Anterior cingulate cortex (tissue), 58 donors: ENCODE measurements at regions not wholly inside any gene's neighbourhood (a gene's known extent, or its start where the extent isn't known, plus 50 kb on each side); places are given as distances from the start of the nearest gene placed in this dataset.

Source experiments
- DNase-seq, 58 donors: peaks; one replicate each; lab custom pipeline; 2025; lab: John Stamatoyannopoulos, UW

DNA sequence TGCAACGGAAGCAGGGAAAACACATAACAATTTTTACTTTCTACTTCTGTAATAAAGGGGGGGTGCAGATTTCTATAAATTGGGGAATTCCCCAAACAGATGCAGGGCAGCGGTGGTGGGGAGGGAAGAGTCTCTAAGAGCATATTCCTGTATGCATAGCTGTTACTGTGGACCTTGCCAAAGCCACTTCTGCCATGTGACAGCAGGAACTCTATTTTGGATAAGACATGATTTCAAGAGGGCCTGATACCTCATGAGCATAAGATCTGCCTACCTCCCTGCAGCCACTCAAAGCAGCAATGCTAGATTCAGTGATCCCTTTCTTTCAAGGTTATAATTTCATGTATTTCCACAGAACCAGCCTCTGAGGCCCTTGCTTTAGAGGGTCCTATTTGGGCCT, 86.2 kb upstream of the CNKSR3 start:
- no peak for DNase-seq

DNA sequence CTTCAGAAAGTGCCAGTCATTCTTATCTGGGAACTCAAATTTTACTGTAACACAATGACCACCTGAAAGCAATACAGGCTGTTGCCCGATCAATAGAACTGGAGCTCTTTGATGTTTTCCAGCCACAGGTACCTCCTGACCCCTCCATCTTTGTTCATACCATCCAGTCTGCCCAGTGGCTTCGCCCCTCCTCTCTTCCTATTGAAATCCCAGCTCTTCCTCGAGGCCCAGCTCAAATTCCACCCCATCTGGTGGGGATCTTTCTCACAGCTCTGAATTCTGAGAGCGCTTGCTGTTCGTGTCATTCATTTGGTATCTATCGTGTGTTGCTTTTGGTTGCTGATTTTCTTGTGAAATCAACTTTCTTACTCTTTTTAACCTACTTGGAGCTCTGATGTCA, 87.9 kb upstream of the CNKSR3 start:
- no peak for DNase-seq

DNA sequence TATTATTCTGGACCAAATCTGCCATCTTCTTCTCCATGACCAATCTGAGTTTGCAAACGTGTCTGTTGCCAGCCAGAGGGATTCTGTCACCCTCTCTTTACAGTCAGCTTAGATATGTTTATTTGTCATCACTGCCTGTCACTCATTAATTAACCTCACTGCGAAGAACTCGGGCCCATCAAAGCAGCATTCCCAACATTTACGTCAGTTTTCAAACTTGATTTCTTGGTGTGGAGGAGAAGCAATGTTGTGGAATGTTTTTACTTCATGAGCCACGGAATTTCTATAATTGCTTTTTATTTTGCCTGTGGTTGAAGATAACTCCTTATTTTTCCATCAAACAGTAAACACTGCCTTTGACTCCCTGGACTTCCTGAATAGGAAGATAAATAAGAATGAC, 91.8 kb upstream of the CNKSR3 start:
- no peak for DNase-seq

DNA sequence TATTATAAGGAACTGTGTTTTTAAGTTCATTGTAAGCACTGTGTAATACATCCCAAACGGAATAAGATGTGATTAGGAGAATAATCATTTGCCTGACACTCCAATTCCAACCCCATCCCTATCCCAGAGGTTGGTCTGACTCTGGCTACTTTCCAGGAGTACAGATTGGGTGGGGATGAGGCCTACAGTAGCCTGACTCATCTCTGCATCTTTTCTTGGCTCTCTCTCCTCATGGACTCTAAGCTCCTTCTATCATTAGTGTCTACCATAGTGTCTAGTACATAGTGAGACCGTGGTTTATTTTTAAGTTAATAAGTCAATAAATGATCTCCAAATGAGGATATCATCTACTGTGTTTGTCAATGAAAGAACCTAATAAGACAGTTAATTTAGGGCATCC, 92.2 kb upstream of the CNKSR3 start:
- DNase-seq, result no peak

DNA sequence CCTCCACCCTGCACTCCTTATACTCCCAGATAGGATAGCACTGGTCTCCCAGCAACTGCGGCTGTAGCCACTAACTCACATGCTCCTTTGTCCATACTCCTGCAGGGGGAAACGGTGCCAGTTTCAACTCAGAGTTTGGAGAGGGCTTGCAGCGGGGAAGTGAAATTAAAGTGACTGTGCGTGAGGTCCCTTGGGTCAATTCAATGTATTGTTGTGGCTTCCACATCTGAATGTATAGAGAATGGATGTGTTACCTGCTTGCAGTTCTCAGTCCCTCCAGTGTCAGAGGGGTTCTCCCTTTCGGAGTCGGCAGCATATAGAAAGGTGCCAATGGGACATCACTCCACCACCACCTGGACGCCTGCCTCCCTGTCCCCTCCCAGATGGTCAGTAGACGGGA, 93.6 kb upstream of the CNKSR3 start:
- no peak for DNase-seq

DNA sequence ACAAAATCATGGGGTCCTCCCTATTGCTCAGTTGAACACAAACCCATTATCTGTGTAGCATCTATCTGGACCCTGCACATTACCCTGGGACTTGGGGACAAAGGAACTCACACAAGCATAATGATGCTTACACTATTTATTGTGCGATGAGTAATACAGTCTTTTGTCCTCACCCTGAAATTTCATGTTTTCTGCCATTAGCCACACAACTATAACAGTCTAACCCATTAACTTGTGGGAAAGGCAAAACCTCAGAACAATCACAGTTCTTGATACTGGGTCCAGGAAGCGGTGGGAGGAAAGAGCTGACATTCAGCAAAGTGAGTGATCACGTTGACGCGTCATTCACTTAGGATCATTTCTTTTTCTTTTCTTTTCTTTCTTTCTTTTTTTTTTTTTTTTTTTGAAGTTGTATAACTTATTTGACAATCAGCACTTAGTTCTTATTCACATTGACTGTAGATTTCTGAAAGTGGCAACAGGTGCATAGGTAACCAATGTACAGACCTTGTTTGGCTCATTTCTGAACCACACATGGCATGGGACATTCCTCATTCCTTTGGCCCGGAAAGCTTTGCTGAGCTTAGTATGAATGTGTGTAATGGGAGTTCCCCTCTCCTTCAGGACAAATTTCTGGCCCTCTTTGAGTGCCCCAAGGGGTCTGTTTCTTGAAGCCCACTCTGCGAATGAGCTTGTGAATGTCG, 94.8 kb upstream of the CNKSR3 start:
- no peak for DNase-seq

DNA sequence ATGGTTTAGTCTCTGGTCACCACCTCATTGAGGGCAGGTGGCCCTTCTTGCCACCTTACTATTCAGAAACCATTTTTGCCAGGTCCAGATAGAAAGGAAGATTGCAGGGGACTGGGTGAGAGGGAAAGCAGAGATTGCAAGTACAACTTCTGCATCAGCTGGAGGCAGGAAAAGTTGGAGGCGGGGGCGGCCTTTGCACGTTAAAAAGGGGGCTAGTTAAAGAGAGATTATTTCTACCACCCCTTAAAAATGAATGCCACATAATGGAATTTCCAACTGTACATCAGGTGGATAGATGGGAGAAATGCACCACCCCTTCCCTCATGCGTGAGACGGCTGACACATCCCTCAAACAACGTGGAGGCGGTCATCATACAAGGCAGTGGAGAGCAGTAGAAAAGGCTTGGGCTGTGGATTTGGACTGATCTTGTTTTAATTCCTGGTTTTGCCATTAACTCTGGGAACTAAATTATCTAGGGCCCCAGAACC, 95.4 kb upstream of the CNKSR3 start:
- no peak for DNase-seq

DNA sequence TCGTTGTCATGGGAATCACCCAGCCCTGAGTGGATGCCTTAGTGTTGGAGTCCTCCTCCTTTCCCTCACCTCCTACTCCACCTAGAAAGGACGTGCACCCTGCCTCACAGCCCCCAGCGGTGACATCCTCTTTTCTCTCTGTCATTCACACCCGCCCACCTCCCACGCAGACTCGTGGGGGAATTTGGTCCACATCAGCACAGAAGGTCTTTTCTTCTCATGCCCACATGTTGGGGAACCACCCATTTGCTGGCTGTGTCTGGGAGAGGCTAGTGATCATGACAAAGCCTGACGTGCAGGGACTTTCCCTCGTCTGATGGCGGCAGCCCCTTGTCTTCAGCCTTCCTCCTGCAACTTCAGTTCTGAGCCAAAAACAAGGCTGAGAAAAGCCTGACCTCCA, 96.0 kb upstream of the CNKSR3 start:
- no peak for DNase-seq

DNA sequence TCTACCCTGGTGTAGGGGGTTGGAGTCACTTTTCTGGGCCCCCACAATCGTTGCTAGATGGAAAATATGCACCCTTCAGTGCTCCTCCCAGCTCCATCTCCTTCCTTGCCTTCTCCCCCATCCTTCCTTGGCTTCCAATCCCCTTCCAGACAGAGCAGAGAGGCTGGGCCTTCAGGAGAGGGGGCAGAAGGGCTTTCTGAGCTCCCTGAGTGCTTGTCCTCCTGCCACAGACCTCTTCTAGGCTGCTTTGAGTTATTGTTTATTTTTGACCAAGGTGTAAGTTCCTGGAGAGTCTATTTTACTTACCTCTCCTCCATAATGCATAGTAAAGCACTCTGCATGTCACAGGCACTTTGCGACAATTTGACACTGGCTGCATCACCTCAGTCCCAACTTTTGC, 96.4 kb upstream of the CNKSR3 start:
- DNase-seq, result no peak

DNA sequence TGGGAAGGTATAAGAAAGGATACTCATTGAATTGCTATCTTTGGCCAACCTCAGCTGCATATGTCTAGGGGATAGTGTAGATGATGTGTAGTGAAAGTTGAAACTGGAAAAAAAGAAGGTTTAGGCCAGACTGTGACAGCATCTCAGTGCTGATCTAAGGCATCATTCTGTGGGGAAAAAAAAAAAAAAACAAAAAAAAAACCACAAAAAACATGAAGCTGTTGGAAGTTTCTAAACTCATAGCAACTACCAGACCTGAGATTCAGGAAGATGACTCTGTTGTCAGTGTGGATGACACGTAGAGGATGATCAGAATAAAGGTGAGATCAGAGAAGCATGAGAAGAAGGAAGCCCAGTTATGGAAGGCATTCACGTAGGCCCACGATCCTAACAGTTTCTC, 100.8 kb upstream of the CNKSR3 start:
- DNase-seq, result no peak

DNA sequence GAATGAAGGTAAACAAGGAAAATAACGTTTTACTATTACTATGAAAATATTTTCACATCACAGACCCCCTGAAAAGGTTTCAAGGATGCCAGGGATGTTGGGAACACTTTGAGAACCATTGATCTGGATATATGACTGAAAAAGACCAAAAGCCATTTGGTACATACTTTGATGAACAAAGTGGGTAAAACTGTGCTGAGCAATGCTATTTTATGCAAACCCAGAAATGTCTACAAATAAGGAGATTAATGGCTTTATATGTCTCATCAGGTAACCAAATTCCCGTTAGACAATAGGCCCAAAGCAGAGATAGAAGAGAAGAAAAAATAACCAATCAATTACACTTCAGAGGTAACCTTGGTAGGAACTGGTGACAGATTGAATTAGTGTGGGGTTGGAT, 101.4 kb upstream of the CNKSR3 start:
- no peak for DNase-seq

DNA sequence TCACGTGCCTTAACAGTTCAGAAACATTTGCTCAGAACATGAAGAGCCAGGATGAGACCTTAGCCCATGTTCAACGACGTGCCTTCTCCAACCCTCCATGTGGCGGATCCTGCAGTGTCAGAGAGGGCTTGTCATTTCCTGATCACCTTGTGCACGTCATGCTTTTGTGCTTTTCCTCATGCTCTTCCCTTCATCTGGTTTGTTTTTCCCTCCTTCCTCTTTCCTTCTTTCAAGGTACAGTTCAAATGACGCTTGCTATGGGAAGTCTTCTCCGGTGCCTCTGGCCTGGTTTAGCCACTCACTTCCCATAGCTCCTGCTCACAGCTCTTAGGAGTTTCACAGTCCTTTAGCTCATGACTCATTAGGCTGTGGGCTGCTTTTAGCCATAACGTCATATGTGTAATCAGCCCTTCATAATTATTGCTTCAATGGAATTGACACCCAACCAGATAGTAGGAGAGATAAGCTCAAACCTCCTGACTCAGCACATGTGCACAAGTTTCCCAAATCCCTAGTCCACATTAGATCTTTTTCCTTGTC, 102.7 kb upstream of the CNKSR3 start:
- DNase-seq, result no peak

DNA sequence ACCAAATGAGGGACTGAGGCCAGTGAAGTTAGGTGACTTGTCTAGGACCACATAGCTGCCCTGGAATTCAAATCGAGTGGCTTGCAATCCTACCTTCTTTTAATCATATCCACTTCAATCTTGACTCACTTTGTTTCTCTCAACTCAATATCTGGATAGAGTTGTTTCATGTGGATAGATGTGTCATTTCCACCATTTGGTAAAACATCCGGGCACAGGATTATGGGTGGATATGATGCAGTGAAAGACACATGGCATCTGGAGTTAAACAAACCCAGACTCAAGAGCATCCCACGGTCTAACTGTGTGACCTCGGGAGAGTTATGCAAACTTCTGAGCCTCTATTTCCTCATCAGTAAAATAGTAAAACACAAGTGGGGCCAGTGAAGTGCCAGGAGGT, 103.6 kb upstream of the CNKSR3 start:
- DNase-seq, result no peak

DNA sequence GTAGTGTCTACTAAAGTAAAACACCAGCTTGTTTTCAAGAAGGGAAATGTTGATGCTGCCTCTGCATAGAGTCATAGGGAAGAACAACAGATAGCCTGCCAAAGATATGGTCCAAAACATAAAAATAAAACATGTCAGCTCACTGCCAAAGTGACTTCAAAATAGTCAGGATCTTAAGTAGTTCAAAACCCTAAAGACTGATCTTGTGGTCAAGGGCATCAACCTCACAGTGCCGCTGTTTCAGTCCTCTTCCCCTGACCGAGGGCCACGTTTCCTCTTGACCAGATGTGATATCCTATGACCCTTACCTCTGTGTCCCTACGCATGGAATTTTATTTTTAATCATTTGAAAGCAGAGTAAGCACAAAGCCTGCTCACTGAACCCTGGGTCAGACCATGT, 104.2 kb upstream of the CNKSR3 start:
- DNase-seq, result no peak

DNA sequence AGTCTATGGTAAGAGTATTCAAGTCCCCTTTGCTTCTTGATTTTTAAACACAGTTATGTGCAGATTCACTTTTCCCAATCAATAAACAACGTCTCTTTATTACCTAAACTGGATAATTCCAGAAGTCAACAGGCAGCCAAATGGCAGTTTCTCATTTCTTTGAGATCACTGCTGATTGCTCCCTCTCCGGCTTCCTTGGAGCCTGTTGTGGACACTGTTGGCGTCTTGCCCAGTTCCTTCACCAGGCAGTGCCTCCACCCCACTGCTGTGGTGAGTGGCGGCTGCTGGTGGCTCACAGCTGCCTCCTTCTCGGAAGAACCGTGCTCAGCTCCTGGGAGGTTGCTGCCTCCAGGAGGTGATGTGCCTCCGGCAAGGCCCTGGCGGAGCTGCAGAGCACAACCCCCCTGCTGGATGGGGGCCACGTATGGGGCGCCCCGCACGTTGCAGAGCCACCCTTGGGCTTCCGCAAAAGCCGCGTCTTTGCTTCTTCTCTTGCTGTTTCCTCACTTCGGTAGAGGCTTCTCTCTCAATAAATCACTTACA, 105.1 kb upstream of the CNKSR3 start:
- peak in 18 of 58 donors; percentile 1 to 79 (median 12) for DNase-seq

DNA sequence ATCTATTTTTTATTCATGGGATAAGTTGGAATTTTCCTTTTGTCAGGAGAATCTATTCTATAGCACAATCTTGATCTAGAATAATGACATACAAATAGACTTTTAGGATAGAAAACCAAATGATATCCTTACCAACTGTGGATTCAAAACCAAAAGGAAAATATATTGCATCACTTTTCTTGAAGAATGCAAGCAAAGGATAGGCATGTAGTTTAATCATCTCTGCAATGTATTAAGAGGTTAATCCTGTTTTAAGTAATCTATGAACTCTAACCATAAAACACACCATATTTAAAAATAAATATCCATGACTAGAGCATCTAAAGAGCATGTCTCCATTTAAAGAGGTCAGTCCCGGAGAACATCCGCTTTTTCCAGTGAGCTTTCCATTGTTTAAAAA, 106.7 kb upstream of the CNKSR3 start:
- DNase-seq, result no peak

DNA sequence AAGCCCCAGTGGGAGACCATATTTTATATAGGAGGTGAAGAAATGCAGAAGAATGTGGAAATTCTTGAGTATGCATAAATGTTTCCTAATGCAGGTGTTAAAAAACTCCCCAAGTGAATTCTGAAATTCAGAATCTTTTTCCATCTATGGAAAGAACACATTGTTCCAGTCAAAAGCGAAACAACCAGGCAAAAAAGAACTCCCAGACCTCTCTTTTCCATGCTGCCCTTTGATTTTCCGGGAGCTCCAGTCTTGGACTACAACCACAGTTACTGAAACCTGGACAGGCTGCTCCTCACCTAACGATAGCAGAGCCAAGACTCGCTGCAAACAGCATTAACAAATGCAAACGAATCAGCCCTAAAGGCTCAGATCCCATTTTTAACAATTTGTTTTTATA, 108.7 kb upstream of the CNKSR3 start:
- DNase-seq, result no peak

DNA sequence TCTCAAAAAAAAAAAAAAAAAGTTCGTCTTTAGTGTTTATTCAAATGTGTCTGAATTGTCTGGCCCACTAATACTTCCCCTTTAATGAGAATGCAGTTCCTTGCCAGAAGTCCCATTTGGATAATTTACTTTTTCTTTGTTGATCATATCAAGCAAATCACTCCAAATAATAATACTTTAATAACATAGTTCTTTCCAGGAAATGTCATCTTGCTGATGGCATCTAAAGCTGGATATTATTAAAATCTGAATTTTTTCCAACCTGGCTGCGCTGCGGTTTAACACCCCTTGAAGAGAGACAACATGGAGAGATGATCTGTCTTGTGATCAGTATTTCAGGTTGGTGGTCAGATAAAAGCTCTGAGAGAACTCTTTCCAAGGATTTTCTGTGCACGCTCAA, 111.2 kb upstream of the CNKSR3 start:
- no peak for DNase-seq

DNA sequence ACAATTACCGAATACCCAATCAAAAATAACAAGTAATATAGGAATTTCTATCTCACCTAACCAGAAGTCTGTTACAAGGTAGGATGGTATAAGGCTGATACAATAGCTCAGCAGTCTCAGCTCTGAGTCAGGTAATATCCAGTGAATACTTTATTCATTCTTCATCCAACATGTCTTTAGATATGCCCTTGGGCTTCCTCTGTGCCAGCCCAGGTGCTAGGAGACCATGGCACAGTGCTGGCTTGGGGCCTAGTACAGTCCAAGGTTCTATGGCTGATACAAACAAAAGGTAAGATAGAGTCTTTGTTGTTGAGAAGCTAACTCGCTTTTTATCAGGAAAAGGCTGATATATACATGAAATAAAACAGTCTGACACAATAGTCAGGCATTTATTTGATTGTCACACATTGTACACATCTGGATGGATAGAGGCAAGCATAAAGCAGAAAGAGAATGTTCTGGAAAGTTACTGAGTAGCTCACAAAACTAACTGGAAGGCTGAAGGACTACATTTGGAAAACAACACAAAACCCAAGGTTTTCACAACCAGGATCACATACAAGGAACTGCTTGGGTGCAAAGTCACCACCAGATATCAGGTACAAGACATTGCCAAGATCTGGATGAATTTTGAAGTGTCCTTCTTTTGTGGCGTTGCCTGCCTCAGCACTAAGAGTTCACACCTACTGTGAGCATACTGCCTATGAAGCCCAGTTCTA, 110.4 kb upstream of the SCAF8 start:
- no peak for DNase-seq

DNA sequence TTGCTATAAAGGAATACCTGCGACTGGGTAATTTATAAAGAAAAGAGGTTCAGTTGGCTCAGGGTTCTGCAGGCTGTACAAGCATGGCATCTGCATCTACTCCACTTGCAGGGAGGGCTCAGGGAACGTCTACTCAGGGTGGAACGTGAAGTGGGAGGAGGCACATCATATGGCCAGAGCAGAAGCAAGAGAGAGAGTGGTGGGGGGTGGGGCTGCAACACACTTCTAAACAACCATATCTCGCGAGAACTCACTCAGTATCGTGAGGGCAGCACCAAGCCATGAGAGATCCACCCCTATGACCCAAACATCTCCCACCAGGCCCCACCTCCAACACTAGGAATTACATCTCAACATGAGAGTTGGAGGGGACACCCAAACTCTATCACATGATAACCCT, 109.8 kb upstream of the SCAF8 start:
- DNase-seq, result no peak

DNA sequence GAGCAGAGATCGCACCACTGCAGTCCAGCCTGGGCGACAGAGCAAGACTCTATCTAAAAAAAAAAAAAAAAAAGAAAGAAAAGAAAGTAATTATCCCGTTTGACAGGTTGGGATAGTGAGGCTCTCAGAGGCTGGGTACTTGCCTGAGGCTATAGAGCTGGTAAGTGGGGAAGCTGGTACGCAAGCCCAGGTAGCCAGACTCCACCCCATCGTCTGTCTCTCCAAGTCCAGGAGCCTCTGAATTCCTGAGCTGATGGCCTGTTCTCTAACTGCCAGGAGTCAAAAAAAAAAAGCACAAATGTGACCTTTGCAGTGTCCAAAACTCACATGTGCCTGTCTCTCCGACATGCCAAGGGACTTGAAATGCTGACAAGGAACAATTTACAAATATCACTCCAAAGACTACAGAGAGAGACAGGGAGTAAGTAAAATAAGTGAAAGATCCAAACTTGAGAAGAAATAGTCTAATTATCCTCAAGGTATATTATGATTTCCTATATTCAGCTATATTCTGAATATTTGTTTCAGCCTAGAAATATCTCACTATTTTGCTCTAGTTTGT, 109.1 kb upstream of the SCAF8 start:
- DNase-seq, result no peak
